ENCODE measurements at regions not wholly inside any gene's neighbourhood (a gene's known extent, or its start where the extent isn't known, plus 50 kb on each side); places are given as distances from the start of the nearest gene placed in this dataset.

DNA sequence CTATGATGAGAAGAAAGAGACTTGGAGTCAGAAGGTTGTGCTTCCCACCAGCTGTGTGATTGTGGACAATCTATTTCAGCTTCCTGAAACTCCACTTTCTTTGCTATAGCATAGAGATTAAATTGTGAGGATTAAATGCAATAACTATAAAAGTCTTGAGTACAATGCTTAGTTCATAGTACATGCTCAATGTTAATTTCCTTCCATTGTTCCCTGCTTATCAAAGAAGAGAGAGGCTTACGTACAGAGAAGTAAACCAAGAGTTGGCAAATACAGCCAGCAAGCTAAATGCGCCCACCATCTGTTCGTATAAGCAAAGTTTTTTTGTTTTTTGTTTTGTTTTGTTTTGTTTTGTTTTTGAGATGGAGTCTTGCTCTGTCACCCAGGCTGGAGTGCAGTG, 317.9 kb upstream of the NFIA start (continued):
- TF ChIP-seq, protein P1, sequence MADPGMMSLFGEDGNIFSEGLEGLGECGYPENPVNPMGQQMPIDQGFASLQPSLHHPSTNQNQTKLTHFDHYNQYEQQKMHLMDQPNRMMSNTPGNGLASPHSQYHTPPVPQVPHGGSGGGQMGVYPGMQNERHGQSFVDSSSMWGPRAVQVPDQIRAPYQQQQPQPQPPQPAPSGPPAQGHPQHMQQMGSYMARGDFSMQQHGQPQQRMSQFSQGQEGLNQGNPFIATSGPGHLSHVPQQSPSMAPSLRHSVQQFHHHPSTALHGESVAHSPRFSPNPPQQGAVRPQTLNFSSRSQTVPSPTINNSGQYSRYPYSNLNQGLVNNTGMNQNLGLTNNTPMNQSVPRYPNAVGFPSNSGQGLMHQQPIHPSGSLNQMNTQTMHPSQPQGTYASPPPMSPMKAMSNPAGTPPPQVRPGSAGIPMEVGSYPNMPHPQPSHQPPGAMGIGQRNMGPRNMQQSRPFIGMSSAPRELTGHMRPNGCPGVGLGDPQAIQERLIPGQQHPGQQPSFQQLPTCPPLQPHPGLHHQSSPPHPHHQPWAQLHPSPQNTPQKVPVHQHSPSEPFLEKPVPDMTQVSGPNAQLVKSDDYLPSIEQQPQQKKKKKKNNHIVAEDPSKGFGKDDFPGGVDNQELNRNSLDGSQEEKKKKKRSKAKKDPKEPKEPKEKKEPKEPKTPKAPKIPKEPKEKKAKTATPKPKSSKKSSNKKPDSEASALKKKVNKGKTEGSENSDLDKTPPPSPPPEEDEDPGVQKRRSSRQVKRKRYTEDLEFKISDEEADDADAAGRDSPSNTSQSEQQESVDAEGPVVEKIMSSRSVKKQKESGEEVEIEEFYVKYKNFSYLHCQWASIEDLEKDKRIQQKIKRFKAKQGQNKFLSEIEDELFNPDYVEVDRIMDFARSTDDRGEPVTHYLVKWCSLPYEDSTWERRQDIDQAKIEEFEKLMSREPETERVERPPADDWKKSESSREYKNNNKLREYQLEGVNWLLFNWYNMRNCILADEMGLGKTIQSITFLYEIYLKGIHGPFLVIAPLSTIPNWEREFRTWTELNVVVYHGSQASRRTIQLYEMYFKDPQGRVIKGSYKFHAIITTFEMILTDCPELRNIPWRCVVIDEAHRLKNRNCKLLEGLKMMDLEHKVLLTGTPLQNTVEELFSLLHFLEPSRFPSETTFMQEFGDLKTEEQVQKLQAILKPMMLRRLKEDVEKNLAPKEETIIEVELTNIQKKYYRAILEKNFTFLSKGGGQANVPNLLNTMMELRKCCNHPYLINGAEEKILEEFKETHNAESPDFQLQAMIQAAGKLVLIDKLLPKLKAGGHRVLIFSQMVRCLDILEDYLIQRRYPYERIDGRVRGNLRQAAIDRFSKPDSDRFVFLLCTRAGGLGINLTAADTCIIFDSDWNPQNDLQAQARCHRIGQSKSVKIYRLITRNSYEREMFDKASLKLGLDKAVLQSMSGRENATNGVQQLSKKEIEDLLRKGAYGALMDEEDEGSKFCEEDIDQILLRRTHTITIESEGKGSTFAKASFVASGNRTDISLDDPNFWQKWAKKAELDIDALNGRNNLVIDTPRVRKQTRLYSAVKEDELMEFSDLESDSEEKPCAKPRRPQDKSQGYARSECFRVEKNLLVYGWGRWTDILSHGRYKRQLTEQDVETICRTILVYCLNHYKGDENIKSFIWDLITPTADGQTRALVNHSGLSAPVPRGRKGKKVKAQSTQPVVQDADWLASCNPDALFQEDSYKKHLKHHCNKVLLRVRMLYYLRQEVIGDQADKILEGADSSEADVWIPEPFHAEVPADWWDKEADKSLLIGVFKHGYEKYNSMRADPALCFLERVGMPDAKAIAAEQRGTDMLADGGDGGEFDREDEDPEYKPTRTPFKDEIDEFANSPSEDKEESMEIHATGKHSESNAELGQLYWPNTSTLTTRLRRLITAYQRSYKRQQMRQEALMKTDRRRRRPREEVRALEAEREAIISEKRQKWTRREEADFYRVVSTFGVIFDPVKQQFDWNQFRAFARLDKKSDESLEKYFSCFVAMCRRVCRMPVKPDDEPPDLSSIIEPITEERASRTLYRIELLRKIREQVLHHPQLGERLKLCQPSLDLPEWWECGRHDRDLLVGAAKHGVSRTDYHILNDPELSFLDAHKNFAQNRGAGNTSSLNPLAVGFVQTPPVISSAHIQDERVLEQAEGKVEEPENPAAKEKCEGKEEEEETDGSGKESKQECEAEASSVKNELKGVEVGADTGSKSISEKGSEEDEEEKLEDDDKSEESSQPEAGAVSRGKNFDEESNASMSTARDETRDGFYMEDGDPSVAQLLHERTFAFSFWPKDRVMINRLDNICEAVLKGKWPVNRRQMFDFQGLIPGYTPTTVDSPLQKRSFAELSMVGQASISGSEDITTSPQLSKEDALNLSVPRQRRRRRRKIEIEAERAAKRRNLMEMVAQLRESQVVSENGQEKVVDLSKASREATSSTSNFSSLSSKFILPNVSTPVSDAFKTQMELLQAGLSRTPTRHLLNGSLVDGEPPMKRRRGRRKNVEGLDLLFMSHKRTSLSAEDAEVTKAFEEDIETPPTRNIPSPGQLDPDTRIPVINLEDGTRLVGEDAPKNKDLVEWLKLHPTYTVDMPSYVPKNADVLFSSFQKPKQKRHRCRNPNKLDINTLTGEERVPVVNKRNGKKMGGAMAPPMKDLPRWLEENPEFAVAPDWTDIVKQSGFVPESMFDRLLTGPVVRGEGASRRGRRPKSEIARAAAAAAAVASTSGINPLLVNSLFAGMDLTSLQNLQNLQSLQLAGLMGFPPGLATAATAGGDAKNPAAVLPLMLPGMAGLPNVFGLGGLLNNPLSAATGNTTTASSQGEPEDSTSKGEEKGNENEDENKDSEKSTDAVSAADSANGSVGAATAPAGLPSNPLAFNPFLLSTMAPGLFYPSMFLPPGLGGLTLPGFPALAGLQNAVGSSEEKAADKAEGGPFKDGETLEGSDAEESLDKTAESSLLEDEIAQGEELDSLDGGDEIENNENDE (IDR thresholded peaks at IDR 0.05; ENCODE audit: insufficient replicate concordance, low read length), result no peak
- no peak for TF ChIP-seq CEBPB (IDR thresholded peaks at IDR 0.05; ENCODE audit: low read depth, low read length)
- TF ChIP-seq TBP (IDR thresholded peaks at IDR 0.05; ENCODE audit: low read depth, low read length), result no peak
- no peak for TF ChIP-seq TAF1 (IDR thresholded peaks at IDR 0.05; ENCODE audit: low read depth, low read length)
- TF ChIP-seq EGR1 (IDR thresholded peaks at IDR 0.05; ENCODE audit: borderline replicate concordance, low read depth, low read length), result no peak
- no peak for TF ChIP-seq SIRT6 (IDR thresholded peaks at IDR 0.05; ENCODE audit: low read length)
- TF ChIP-seq YY1 (IDR thresholded peaks at IDR 0.05; ENCODE audit: low read depth, low read length), result no peak
